Head of caudate nucleus (tissue), 42 donors: ENCODE measurements at regions not wholly inside any gene's neighbourhood (a gene's known extent, or its start where the extent isn't known, plus 50 kb on each side); places are given as distances from the start of the nearest gene placed in this dataset.

Experiments
- DNase-seq, 42 donors: peaks; one replicate each; pipeline versions ENCODE4 v3.0.0 to v3.0.0-alpha.2; 2020 to 2021; ENCODE audit warnings: mixed read lengths in 7 of 42
- intact Hi-C: fragments of 100-400 bp; cut with DNase I; formaldehyde crosslinking; loops from one replicate; pipeline ENCODE4 v1.15.0; 2022

DNA sequence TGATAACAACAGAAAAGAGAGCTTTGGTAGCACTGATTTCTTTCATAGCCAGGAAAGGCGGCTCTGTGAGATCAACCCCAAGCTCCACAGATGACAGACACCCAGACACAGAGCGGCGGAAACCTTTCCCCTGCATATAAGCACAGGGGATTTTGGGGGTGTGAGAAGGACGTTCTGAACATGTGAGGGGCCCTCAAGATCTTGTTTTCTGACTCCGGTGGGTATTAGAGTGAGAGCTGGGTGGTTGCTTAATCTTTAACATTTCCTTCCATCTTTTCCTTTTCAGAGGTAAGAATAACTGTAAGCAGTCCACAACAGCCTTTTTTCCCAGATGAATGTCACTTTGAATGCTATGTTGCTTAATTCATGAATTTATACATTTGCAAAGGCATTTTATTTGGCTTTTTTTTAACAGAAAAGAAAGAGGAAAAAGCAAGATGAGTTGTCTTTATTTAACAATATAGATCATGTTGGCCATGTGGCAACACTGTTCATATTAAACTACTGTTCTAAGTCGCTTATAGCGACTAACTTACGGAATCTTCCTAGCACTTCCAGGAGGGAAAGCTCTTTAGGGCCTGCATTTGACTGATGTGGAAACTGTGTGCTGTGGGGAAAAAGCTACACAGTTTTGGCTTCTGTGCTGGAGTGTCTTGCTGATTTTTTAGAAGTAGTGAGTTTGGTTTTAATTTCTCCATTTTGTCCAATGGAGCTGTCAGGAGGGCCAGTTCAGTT is 80.5 kb upstream of the NAA20 start:
- DNase-seq, result no peak
- intact Hi-C loops, result no loop called here

DNA sequence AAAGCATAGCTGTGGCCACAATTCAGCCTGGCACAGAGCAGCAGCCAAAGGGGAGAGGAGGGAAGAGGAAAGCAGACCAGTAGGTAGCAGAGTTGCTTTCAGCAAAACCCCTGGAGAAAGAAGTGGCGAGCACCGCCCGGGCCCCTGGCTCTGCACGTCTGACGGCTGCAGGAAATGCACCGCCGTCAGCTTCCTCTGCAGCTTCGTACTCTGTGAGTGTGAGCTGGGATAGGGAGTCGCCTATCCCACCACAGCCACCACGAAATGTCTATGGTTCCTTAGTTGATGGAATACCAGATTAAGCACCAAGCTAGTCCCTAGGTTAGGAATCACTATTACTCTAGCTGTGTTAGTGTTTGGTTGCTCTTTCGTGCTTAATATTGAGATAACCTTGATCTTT is 79.9 kb upstream of the NAA20 start:
- intact Hi-C loops, result no loop called here
- DNase-seq, result peak in 12 of 42 donors; percentile 11 to 60 (median 43)

DNA sequence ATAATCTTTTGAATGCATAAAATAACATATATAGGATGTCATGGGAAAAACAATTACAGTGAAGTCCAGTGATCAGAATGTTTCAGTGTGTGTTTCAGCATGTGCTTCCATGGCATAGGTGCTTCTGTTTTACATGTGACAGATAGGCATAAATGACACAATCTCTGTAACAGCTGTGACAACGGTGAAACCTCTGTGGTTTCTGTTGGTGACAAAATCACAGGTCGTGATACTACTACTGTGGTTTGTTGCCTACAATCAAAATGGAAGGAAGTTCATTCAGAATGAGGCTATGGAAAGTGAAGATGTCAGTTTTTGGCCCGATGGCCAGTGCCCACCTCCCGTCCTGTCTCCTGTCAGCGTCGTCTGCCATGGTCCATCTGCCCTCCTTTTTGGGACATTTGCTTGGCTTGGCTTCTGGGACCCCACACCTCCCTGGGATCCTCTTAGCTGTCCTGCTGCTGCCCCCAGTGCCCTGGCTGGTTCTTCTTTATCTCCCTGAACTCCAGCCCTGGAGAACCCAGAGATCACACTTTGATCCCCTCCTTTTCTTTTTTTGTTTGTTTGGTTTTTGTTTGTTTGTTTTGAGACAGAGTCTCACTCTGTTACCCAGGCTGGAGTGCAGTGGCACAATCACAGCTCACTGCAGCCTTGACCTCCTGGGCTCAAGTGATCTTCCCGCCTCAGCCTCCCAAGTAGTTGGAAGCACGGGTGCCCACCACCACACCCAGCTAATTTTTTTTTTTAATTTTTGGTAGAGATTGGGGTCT is 79.3 kb upstream of the NAA20 start:
- DNase-seq, result no peak
- intact Hi-C loops, result no loop called here

DNA sequence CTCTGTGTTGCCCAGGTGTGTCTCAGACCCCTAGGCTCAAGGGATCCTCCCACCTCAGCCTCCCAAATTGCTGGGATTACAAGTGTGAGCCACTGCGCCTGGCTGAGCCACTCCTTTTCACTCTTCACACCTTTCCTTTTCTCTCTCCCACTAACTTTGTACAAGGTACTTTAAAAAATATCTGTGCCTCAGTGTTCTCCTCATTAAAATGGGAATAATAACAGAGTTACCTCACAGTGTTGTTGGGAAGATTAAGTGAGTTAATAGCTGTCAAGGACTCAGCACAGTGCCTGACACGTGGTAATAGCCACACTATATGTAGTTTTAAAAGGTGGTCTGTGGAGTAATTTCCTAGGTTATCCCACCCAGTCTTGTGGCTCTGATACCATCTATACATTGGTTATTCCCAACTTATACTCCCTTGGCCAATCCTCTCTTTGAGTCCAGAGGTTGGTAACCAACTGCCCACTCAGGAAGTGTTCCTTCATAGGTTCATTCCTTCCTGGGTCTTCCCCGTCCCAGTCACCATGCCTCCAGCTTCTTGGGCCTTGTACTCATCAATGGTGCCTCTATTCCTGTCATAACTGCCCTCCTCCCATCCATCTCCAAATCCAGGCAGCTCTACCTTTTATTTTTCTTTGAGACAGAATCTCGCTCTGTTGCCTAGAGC is 78.6 kb upstream of the NAA20 start:
- intact Hi-C loops, result no loop called here
- no peak for DNase-seq

DNA sequence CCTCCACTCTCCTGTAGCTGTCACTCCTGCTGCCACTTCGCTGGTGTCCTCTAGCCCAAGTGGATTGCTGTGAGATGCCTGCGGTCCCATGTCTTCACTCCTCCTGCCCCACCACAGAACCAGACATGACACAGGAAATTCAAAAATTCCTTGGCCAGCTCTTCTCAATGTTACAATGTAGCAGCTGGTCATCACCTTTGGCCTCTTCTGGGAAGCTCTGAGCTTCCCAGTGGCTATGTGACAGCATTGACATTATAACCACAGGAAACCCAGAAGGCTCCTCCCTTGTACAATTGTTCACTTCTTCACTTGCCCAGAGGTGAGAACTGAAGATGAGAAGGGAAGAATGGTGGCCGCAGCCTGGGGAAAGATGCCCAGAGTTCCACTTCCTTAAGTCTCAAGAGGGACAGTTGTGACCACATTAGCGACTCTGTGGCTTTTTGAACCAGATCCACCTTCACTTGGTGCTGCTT is 76.1 kb upstream of the NAA20 start:
- DNase-seq, result no peak
- intact Hi-C loops, result no loop called here

DNA sequence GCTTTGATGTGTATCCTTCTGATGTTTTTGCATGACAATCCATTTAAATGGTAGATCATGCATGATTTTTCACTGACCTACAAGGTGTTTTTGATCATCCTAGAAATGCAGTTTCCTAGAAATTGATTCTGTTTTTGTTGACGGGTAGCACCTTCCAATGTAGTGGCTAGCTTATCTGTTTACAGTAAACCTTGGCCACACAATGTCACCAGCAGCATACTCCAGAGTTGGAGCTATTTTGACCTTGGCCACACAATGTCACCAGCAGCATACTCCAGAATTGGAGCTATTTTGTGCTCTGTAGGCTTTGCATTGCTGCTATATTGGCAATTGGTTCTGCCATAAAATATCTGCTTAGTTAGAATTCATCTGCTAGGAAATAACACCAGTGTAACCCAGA is 74.6 kb upstream of the NAA20 start:
- intact Hi-C loops, result no loop called here
- no peak for DNase-seq

DNA sequence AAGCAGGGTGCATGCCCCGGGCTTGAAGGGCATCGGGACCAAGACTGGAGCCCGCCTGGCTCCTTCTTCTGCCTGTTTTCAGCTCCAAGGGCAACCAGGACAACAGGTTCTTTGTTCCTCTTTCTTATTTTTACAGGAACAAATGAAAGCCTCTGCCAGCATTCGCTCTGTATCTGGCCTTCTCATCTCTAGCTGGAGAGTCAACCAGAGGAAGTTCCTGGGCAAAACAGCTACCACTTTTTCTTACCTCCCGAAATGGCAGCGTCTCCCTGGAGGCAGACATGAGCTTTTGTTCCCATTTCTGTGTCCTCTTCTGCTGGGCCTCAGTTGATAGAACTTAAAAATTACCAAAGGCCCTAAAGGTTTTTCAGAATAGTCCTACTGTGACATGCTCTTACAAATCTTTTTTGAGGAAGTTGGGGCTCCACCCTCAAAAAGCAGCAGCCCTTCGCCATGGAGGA is 74.1 kb upstream of the NAA20 start:
- peak in 41 of 42 donors; percentile 18 to 76 (median 46) for DNase-seq
- intact Hi-C loops, result no loop called here

DNA sequence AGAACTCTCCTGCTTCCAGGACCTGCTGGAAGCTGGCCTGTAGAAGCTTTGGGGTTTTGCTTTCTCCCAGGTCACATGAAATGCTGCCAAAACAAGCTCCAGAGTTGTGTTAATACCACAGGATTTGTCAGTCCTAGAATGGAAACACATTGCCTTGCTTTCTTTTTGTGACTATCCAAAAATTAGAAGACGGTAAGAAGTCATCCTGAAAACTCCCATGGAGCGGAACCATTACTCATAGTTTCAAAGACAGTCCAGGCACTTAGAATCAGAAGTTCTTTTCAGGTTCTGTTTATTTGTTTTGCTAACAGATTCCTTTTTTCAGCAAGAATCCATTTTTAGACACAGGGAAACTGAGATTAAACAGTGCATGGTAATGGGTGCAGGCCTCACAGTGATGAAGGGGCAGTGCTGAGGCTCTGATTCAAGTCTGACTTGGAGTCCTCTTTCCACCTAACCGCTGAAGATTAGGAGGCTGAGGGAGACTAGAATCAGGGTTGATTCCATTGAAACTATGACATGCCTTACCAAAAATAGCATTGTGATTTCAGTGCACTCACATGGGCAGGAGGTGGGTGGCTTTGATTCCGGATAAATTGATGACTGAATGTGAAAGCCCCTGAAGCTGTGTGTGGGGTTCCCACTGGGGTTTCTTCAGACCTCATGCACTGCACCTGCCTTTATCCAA is 72.2 kb upstream of the NAA20 start:
- intact Hi-C loops, result no loop called here

DNA sequence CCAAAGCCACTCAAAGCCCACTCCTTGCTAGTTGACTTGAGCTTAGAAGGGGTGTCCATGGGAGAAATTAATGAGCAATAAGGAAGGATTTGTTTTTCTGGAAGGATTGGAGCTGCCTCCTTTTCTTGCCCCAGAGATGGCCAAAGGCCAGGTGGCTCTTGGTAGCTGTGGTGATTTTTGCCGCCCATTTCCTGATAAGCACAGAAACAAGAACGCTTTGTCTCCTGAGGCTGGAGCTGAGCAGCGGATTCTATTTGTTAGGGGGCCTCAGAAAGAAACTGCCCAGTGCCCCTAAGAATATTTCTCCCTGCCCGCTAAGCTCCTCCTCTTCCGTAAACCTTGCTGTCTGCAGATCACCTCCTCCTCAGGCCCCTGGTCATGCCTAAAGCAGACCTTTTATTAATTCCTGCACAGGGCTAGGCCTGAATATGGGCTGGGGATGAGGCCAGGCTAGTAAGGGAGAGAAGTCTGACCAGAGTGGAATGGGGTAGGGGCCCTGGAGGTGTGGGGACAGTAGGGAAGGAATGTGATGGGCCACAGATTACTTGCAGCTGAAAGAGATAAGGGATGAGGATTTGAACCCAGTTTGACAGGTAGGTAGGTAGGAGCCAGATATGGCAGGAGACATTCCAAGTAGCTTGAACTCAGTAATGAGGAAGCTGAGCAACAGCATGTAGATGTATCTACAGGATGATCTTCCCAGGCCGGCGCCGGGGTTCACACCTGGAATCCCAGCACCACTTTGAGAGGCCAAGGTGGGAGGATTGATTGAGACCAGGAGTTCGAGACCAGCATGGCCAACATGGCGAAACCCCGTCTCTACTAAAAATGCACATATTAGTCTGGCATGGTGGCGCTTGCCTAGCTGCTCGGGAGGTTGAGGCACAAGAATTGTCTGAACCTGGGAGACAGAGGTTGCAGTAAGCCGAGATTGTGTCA is 71.2 kb upstream of the NAA20 start:
- peak in 28 of 42 donors; percentile 20 to 65 (median 38) for DNase-seq
- intact Hi-C loops, result no loop called here

More for the DNA sequence above, 72.2 kb upstream of the NAA20 start:
- DNase-seq, result peak in 18 of 42 donors; percentile 27 to 68 (median 46)

DNA sequence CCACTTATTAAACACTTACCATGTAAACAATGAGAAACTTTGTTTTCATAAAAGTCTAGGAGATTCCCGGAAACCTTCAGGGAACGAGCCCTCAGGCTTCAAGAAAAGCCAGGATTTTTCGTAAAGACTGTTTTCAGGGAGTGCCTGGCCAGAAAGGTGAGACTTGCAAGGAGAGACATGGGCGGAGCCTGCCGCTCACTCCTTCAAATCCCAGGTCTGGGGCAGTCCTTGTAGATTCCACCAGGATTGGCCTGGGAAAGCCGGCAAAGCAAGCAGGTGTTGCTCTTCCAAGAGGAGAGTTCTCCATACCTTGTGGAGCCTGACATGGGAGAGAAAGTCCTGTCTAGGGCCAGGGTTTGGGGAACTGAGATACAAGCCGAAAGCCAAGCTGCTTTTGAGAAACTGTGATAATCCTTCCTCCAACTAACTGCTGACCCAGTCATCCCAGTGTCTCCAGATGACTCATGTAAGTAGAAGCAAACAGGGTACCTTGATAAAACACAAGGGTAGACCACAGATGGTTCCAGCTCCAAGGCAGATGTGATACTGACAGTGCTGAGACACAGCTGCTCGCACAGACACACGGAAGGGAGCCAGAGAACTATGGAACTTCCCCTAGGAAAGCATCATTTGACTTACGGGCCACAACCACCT is 69.4 kb upstream of the NAA20 start:
- intact Hi-C loops, result no loop called here
- DNase-seq, result no peak

DNA sequence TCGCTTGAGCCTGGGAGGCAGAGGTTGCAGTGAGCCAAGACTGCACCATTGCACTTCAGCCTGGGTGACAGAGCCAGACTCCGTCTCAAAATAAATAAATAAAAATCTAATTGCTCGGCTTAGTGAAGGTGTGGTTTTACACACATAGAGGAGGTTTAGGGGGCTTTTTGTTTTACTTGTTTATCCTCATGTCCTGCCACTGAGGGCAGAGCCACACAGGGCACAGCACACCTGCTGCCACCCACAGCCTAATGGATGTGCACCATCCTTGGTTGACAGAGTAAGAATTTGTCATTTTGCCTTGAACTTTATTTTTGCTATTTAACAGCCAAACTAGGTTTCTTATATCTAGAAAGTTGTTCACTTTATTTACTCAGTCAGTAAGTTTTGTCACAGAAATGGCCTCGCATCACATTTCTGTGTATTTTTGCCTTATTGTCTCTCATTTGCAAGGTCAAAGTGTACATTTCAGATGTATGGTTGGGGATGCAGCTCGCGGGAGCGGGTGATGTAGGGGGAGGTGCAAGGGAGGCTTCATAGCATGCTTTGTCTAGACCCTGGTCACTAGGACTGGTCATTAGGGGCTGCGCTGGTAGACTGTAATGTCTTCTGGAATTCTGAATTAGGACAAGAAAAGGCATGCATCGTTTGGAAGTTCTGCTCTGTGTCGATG is 67.8 kb upstream of the NAA20 start:
- intact Hi-C loops, result no loop called here

DNA sequence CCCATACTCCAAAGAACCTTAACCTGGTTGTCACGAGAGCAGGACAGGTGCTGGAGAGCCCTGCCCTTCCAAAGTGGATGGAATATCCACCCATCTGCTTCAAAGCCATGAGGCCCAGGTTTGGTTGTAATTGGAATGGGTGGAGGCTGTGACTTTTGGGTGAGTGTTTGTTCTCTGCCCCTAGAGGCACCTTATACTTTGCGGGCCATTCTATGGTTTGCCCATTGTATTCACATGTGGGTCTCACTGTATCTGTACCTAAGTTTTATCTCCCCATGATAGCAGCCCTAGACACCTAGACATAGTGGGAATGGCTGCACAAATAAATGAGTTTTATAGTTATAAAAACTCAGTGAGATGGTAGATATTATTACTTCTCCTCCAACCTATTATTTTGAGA is 67.1 kb upstream of the NAA20 start:
- intact Hi-C loops, result no loop called here
- no peak for DNase-seq

More for the DNA sequence above, 67.8 kb upstream of the NAA20 start:
- no peak for DNase-seq

DNA sequence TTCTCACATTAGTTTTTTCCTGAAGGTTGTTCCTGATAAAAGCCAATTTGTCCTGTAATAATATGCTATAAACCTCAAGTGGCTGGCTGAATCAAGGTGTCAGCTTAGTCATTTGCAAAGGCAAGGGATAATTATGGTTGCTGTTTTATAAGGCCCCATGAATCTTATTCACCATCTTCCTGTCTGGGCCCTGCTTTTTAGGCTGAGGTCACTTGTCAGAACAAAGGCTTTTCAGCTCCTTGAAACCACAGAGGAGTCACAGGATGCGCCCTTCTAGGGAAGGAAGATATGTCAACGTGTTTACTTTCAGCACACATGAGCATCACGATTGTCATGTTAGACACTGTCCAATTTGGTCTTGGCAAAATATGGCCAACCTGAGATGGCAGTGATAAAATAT is 64.8 kb upstream of the NAA20 start:
- intact Hi-C loops, result no loop called here
- no peak for DNase-seq

DNA sequence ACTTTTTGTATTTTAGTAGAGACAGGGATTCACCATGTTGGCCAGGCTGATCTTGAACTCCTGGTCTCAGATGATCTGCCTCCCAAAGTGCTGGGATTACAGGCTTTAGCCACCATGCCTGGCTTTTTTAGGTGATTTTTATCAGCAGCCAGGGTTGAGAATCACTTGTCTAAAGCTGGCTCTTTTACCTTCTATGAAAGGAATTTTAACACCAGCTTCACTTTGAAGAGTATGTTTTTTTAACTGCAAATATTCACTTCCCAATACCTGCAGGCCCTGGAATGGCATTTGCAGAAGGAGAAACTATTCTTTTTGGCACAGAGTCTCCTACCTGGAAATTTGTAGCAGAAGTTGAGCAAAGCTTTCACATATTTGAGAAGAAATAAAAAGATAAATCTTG is 63.6 kb upstream of the NAA20 start:
- intact Hi-C loops, result no loop called here
- no peak for DNase-seq

DNA sequence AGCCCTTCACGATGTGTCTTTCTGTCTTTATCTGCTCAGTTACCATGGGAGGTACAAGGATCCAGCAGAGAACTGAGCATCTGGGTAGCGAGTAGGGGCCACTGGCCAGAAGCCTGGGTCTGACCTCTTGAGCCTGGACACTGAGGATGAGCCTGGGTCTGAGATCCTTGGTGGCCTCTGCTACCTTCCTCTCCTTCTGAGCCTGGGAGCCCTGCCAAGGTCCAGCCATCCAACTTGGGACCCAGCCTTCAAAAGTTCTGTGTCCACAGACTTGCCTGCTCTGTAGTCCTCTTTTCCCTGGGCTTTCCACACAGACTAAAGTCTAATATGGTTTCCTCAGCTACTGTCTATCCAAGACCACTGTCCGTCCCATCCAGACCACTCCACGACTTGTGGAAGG is 60.2 kb upstream of the NAA20 start:
- intact Hi-C loops, result no loop called here
- DNase-seq, result no peak

DNA sequence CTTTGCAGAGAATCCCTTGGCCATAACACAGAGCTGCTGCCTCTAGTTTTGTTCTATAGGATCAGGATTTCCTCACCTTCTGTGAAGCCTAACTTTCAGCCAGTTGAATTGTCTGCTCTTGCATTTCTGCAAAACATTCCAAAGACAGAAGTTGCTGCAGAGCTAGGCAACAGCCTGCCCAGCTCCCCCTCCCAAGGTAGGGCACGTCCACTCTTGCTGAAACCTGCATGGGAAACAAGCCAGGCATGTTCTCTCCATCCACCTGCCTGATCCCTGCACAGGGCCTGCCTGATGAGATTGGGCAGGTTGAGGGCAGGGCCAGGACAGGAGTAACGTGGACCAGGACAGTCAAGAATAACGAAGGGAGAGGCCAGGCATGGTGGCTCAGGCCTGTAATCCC is 58.9 kb upstream of the NAA20 start:
- no peak for DNase-seq
- intact Hi-C loops, result no loop called here

DNA sequence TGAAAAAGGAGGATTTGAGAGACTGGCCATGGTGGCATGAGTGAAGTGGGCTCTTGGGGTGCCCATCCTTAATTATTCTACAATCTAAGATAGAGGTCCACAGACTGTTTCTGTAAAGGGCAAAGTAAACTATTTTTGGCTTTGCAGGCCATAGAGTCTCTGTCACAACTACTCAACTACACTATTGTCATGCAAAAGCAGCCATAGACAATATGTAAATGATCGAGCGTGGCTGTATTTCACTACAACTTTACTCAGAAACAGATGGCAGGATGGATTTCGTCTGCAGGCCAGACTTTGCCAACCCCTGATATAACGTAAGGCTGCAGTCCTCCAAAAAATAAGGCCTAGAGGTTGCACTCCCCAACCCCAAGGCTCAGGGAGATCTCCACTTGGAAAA is 58.2 kb upstream of the NAA20 start:
- DNase-seq, result no peak
- intact Hi-C loops, result no loop called here
